ENCODE measurements at regions not wholly inside any gene's neighbourhood (a gene's known extent, or its start where the extent isn't known, plus 50 kb on each side); places are given as distances from the start of the nearest gene placed in this dataset.

DNA sequence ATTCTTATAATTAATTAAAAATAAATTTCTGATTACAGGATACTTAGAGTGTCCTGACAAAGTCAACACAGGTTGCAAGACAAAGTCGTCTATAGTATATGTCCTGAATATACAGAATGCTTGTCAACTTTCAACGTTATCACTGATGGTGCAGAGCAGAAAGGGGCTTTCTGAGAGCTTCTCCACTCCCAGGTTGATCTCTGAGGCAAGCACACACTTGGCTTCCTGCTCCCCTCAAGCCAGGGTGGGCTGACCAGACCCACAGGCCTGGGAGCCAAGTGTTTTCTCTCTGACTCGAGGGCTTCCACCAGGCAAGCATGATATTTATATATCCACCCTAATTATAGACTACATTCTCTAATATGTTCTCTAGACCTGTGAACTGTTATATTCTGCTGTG is 448.9 kb downstream of the SH2D4B start:
- H3K27me3 ChIP-seq (ENCODE audit: control insufficient read depth in 5 of 5, insufficient read depth in 4 of 5, low read length in 5 of 5), result no peaks in the 10 kb centered on the region
- no peaks in the 10 kb centered on the region for H3K4me1 ChIP-seq (ENCODE audit: control insufficient read depth in 5 of 5, insufficient read depth in 5 of 5, low read length in 5 of 5)
- H3K27ac ChIP-seq (ENCODE audit: low read depth, low read length), result no peak overlapping the region
- no peaks in the 10 kb centered on the region for H3K9me3 ChIP-seq (ENCODE audit: control insufficient read depth in 5 of 5, low read length in 5 of 5)
- no peaks in the 10 kb centered on the region for H3K36me3 ChIP-seq (ENCODE audit: control insufficient read depth in 5 of 5, insufficient read depth in 5 of 5, low read length in 5 of 5)
- no peak overlapping the region for H3K4me3 ChIP-seq (ENCODE audit: low read depth in 1 of 5, low read length in 5 of 5)
- no peak overlapping the region for H3K9ac ChIP-seq (ENCODE audit: low read length in 5 of 5)

GRCh38 chr10:80988755-80989154 is 451.1 kb downstream of the SH2D4B start:
- H3K4me3 ChIP-seq (ENCODE audit: low read depth in 1 of 5, low read length in 5 of 5), result no peak overlapping the region
- no peaks in the 10 kb centered on the region for H3K4me1 ChIP-seq (ENCODE audit: control insufficient read depth in 5 of 5, insufficient read depth in 5 of 5, low read length in 5 of 5)
- H3K9me3 ChIP-seq (ENCODE audit: control insufficient read depth in 5 of 5, low read length in 5 of 5), result no peaks in the 10 kb centered on the region
- H3K9ac ChIP-seq (ENCODE audit: low read length in 5 of 5), result no peak overlapping the region
- no peak overlapping the region for H3K27ac ChIP-seq (ENCODE audit: low read depth, low read length)
- H3K36me3 ChIP-seq (ENCODE audit: control insufficient read depth in 5 of 5, insufficient read depth in 5 of 5, low read length in 5 of 5), result no peaks in the 10 kb centered on the region
- no peaks in the 10 kb centered on the region for H3K27me3 ChIP-seq (ENCODE audit: control insufficient read depth in 5 of 5, insufficient read depth in 4 of 5, low read length in 5 of 5)

DNA sequence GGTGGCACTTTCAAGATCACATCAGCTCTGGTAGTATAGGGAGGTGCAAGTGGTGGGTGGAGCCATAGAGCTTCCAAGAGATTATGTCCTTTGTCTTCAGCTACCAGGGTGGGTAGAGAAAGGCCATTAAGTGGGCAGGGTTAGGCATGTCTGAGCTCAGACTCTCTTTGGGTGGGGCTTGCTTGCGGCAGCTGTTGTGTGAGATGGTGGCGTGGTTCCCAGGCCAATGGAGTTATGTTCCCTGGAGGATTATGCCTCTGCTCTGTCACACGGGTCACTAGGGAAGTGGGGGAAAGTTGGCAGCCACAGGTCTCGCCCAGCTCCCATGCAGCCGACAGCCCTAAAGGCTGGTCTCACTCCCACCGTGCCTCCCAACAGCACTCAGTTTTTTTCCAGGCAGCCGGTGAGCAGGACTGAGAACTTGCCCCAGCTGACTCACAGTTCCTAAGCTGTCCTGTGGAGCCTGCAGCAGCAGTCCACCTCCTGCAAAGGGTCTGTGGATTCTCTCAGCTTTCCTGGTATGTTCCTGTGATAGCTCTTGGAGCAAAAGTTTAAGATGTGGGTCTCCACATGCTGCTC is 459.0 kb downstream of the SH2D4B start:
- Histone ChIP-seq H3K4me1 (ENCODE audit: control insufficient read depth in 5 of 5, insufficient read depth in 5 of 5, low read length in 5 of 5) (peaks cover 0 to 7% (median 0%) of the 10 kb centered on the region in 5 donors), H3K27ac (ENCODE audit: low read depth, low read length) (no peak overlapping the region), H3K4me3 (ENCODE audit: low read depth in 1 of 5, low read length in 5 of 5) (peak overlapping the region in 3 of 5 donors; percentile 19 to 40 (median 26)), H3K9me3 (ENCODE audit: control insufficient read depth in 5 of 5, low read length in 5 of 5) (peaks cover 0 to 9% (median 0%) of the 10 kb centered on the region in 5 donors), H3K27me3 (ENCODE audit: control insufficient read depth in 5 of 5, insufficient read depth in 4 of 5, low read length in 5 of 5) (no peaks in the 10 kb centered on the region), H3K9ac (ENCODE audit: low read length in 5 of 5) (no peak overlapping the region), H3K36me3 (ENCODE audit: control insufficient read depth in 5 of 5, insufficient read depth in 5 of 5, low read length in 5 of 5) (no peaks in the 10 kb centered on the region)

DNA sequence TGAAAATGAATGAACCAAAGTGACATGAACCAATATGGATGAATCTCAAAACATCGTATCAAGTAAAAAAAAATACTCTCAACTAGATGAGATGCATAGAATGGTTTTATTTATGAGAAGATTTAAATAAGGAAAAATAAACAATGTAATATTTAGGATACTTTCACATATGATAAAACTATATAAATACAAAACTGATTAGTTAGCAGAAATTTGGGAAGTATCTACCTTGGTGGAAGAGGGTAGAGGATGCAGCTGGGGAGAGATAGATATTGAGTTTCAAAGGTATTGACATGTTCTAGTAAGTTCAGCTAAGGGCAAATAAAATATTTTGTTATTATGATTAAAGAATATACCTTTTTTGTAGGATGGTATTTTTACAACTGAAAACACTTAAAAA is 463.1 kb downstream of the SH2D4B start:
- Histone ChIP-seq H3K27ac (ENCODE audit: low read depth, low read length) (no peak overlapping the region), H3K36me3 (ENCODE audit: control insufficient read depth in 5 of 5, insufficient read depth in 5 of 5, low read length in 5 of 5) (no peaks in the 10 kb centered on the region), H3K4me1 (ENCODE audit: control insufficient read depth in 5 of 5, insufficient read depth in 5 of 5, low read length in 5 of 5) (peaks cover 0 to 7% (median 0%) of the 10 kb centered on the region in 5 donors), H3K9ac (ENCODE audit: low read length in 5 of 5) (no peak overlapping the region), H3K4me3 (ENCODE audit: low read depth in 1 of 5, low read length in 5 of 5) (no peak overlapping the region), H3K9me3 (ENCODE audit: control insufficient read depth in 5 of 5, low read length in 5 of 5) (peaks cover 0 to 7% (median 0%) of the 10 kb centered on the region in 5 donors), H3K27me3 (ENCODE audit: control insufficient read depth in 5 of 5, insufficient read depth in 4 of 5, low read length in 5 of 5) (no peaks in the 10 kb centered on the region)

DNA sequence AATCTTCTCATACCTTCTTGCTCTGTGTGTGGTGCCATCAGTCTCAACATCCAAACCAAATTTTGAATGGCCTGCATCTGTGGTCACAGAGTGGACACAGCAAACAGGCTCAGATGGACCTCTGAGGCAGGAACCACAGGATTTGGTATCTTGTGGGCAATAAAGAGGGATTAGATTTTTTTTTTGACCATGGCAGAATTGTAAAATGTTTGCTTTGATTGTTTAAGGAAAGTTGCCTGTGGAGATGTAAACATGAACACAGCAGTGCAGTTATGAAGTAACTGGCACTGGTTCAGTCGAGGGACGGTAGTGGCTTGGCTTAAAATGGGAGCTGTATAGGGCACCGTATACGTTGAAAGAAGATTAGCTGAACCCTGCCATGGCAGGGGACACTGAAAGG is 464.7 kb downstream of the SH2D4B start:
- H3K27ac ChIP-seq (ENCODE audit: low read depth, low read length), result no peak overlapping the region
- H3K9me3 ChIP-seq (ENCODE audit: control insufficient read depth in 5 of 5, low read length in 5 of 5), result no peaks in the 10 kb centered on the region
- H3K36me3 ChIP-seq (ENCODE audit: control insufficient read depth in 5 of 5, insufficient read depth in 5 of 5, low read length in 5 of 5), result no peaks in the 10 kb centered on the region
- H3K4me3 ChIP-seq (ENCODE audit: low read depth in 1 of 5, low read length in 5 of 5), result no peak overlapping the region
- no peaks in the 10 kb centered on the region for H3K27me3 ChIP-seq (ENCODE audit: control insufficient read depth in 5 of 5, insufficient read depth in 4 of 5, low read length in 5 of 5)
- H3K4me1 ChIP-seq (ENCODE audit: control insufficient read depth in 5 of 5, insufficient read depth in 5 of 5, low read length in 5 of 5), result no peaks in the 10 kb centered on the region
- H3K9ac ChIP-seq (ENCODE audit: low read length in 5 of 5), result no peak overlapping the region

GRCh38 chr10:81007872-81008271 is 470.2 kb downstream of the SH2D4B start:
- H3K4me1 ChIP-seq (ENCODE audit: control insufficient read depth in 5 of 5, insufficient read depth in 5 of 5, low read length in 5 of 5), result no peaks in the 10 kb centered on the region
- H3K9me3 ChIP-seq (ENCODE audit: control insufficient read depth in 5 of 5, low read length in 5 of 5), result no peaks in the 10 kb centered on the region
- no peak overlapping the region for H3K27ac ChIP-seq (ENCODE audit: low read depth, low read length)
- no peak overlapping the region for H3K9ac ChIP-seq (ENCODE audit: low read length in 5 of 5)
- H3K4me3 ChIP-seq (ENCODE audit: low read depth in 1 of 5, low read length in 5 of 5), result no peak overlapping the region
- H3K36me3 ChIP-seq (ENCODE audit: control insufficient read depth in 5 of 5, insufficient read depth in 5 of 5, low read length in 5 of 5), result no peaks in the 10 kb centered on the region
- H3K27me3 ChIP-seq (ENCODE audit: control insufficient read depth in 5 of 5, insufficient read depth in 4 of 5, low read length in 5 of 5), result peaks cover 0 to 2% (median 0%) of the 10 kb centered on the region in 5 donors

DNA sequence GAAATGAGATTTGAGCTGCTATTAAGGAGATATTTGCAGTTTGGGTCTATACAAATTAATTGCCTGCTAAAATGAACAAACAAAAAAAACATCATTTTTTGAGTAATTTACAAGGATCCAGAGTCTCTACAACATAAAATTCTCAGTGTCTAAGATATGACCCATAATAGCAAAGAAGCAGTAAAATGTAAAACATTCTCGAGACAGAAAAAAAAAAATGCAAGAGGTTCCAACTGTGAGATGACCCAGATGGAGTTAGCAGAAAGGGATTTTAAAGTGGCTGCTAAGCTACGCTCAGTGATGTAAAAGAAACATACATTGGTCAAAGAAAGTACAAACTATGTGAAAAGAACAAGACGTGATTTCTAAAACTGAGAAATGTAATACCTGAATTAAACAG is 471.0 kb downstream of the SH2D4B start:
- Histone ChIP-seq H3K4me1 (ENCODE audit: control insufficient read depth in 5 of 5, insufficient read depth in 5 of 5, low read length in 5 of 5) (no peaks in the 10 kb centered on the region), H3K36me3 (ENCODE audit: control insufficient read depth in 5 of 5, insufficient read depth in 5 of 5, low read length in 5 of 5) (no peaks in the 10 kb centered on the region), H3K9ac (ENCODE audit: low read length in 5 of 5) (no peak overlapping the region), H3K27me3 (ENCODE audit: control insufficient read depth in 5 of 5, insufficient read depth in 4 of 5, low read length in 5 of 5) (peaks cover 0 to 2% (median 0%) of the 10 kb centered on the region in 5 donors), H3K4me3 (ENCODE audit: low read depth in 1 of 5, low read length in 5 of 5) (no peak overlapping the region), H3K27ac (ENCODE audit: low read depth, low read length) (no peak overlapping the region), H3K9me3 (ENCODE audit: control insufficient read depth in 5 of 5, low read length in 5 of 5) (no peaks in the 10 kb centered on the region)

- no peak overlapping the region for H3K4me3 ChIP-seq (ENCODE audit: low read depth in 1 of 5, low read length in 5 of 5)
- H3K9me3 ChIP-seq (ENCODE audit: control insufficient read depth in 5 of 5, low read length in 5 of 5), result no peaks in the 10 kb centered on the region
- H3K36me3 ChIP-seq (ENCODE audit: control insufficient read depth in 5 of 5, insufficient read depth in 5 of 5, low read length in 5 of 5), result no peaks in the 10 kb centered on the region
- H3K27ac ChIP-seq (ENCODE audit: low read depth, low read length), result no peak overlapping the region
- H3K9ac ChIP-seq (ENCODE audit: low read length in 5 of 5), result no peak overlapping the region
- no peaks in the 10 kb centered on the region for H3K4me1 ChIP-seq (ENCODE audit: control insufficient read depth in 5 of 5, insufficient read depth in 5 of 5, low read length in 5 of 5)
- H3K27me3 ChIP-seq (ENCODE audit: control insufficient read depth in 5 of 5, insufficient read depth in 4 of 5, low read length in 5 of 5), result peaks cover 0 to 2% (median 0%) of the 10 kb centered on the region in 5 donors
These were observed 471.6 kb downstream of the SH2D4B start for GRCh38 chr10:81009296-81009695.

DNA sequence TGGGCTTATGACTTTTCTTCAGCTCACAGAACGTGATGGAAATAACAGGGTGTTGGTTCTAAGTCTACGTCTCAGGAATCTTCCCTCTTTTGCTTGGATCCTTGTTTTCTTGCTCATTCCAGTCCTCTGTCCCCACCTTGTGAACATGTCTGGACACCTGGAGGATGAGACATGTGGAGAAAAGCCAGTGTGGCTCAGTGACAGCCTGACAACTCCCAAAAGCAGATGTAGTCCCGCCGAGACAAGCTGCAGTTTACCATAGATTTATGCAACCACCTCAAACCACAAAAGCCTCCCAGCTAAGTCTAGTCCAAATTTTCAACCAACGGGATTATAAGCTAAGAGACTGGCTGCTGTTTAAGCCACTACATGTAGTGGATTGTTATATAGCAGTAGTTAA is 476.1 kb downstream of the SH2D4B start:
- no peaks in the 10 kb centered on the region for H3K36me3 ChIP-seq (ENCODE audit: control insufficient read depth in 5 of 5, insufficient read depth in 5 of 5, low read length in 5 of 5)
- H3K27me3 ChIP-seq (ENCODE audit: control insufficient read depth in 5 of 5, insufficient read depth in 4 of 5, low read length in 5 of 5), result no peaks in the 10 kb centered on the region
- no peak overlapping the region for H3K9ac ChIP-seq (ENCODE audit: low read length in 5 of 5)
- no peak overlapping the region for H3K4me3 ChIP-seq (ENCODE audit: low read depth in 1 of 5, low read length in 5 of 5)
- no peaks in the 10 kb centered on the region for H3K9me3 ChIP-seq (ENCODE audit: control insufficient read depth in 5 of 5, low read length in 5 of 5)
- no peak overlapping the region for H3K27ac ChIP-seq (ENCODE audit: low read depth, low read length)
- H3K4me1 ChIP-seq (ENCODE audit: control insufficient read depth in 5 of 5, insufficient read depth in 5 of 5, low read length in 5 of 5), result peaks cover 0 to 2% (median under 1%) of the 10 kb centered on the region in 5 donors

DNA sequence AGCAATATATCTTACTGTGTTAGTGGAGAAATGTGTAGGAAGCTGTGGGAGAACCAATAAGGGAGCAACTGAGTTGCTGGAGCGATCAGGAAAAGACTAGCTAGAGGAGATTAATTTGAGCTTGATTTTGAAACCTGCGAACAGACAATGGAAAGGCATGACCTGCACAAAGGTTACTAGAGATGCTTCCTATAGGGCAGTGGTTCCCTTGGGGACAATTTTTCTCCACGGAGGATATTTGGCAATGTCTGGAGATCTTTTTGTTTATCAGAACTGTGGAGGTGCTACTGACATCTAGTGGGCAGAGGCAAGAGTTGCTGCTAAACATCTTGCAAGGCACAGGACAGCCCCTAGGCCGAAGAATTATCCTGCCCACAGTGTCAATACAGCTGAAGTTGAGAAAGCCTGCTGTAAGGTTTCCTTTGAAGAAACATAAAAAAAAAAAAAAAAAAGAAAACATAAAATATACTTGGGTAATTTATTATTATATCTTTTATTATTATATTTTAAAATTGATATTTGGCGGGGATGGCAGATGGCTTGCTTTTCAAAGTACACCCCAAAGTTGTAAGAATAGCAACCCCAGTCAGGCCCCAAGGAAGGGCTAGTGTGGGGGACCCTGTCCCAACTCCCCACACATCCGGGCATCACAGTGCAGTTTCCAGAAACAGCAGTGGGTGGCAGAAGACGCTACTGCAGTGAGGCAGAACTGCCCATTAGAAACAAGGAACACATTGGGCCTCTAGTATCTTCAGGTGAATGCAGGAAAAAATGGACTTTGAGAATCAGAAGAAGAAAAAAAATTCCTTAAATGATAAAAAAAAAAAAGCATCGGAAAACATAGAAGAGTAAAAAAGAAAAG is 481.6 kb downstream of the SH2D4B start:
- H3K9ac ChIP-seq (ENCODE audit: low read length in 5 of 5), result no peak overlapping the region
- peaks cover 0 to 4% (median 4%) of the 10 kb centered on the region in 5 donors for H3K4me1 ChIP-seq (ENCODE audit: control insufficient read depth in 5 of 5, insufficient read depth in 5 of 5, low read length in 5 of 5)
- no peaks in the 10 kb centered on the region for H3K27me3 ChIP-seq (ENCODE audit: control insufficient read depth in 5 of 5, insufficient read depth in 4 of 5, low read length in 5 of 5)
- no peaks in the 10 kb centered on the region for H3K9me3 ChIP-seq (ENCODE audit: control insufficient read depth in 5 of 5, low read length in 5 of 5)
- no peaks in the 10 kb centered on the region for H3K36me3 ChIP-seq (ENCODE audit: control insufficient read depth in 5 of 5, insufficient read depth in 5 of 5, low read length in 5 of 5)
- H3K4me3 ChIP-seq (ENCODE audit: low read depth in 1 of 5, low read length in 5 of 5), result peak overlapping the region in 2 of 5 donors; percentile 27 to 51
- H3K27ac ChIP-seq (ENCODE audit: low read depth, low read length), result no peak overlapping the region

Measured in subcutaneous abdominal adipose tissue (tissue), 5 donors.